K562 (cell line): ENCODE measurements at regions not wholly inside any gene's neighbourhood (a gene's known extent, or its start where the extent isn't known, plus 50 kb on each side); places are given as distances from the start of the nearest gene placed in this dataset.

Source experiments
- ATAC-seq: fragments of 200-7000 bp; cut with Tn5 transposase; 3 replicates; pipeline ENCODE4 v1.9.1; 2020; ENCODE audit warnings: moderate library complexity
- BruUV-seq: library from RNA; stranded (reverse); fragments of 400-500 nt; replicated peaks from 2 replicates; lab custom pipeline; 2021; lab: Mats Ljungman, UMichigan
- CTCF ChIA-PET: fragments of 300-600 bp; formaldehyde crosslinking; extraction: SDS; loops from one replicate; lab custom pipeline; 2021; ENCODE audit warnings: low intra/inter-chr PET ratio; lab: Yijun Ruan, JAX
- POLR2A ChIA-PET: fragments of 300-600, 350-650 bp; sonication (Branson Sonifier 250); formaldehyde crosslinking; extraction: SDS; loops from one replicate; lab custom pipeline; 2021; ENCODE audit warnings: antibody characterized with exemption, inconsistent platforms; lab: Yijun Ruan, JAX
- DNase-seq, 4 experiments: peaks; one replicate each; pipeline versions ENCODE4 v3.0.0 to v3.0.0-alpha.2; 2011 to 2018; ENCODE audit warnings: low spot score in 3 of 4, mixed read lengths in 3 of 4; ENCODE audit errors: extremely low read depth in 1 of 4
- FAIRE-seq: peaks from 2 replicates; lab custom pipeline; 2011; peaks lifted over from hg19 to GRCh38; lab: Jason Lieb, UNC
- H2AFZ ChIP-seq: 2 replicates; pipeline ENCODE4 v1.6.0; 2011; ENCODE audit warnings: low read depth, low read length, control low read depth, inconsistent platforms
- H3K27ac ChIP-seq: fragments of 200-600 bp; 3 replicates; pipeline ENCODE4 v1.8.0; 2011; ENCODE audit warnings: low read depth, mild to moderate bottlenecking, control low read depth, inconsistent platforms, low read length, moderate library complexity, mixed read lengths; ENCODE audit errors: extremely low read depth
- H3K27me3 ChIP-seq, 2 experiments: fragments of 300-600 bp in 1 of 2; 2 replicates in 1 of 2; 3 replicates in 1 of 2; pipeline versions ENCODE4 v1.6.0 to v1.8.0; 2011; ENCODE audit warnings: inconsistent platforms in 2 of 2, low read length in 2 of 2, mild to moderate bottlenecking in 1 of 2, mixed read lengths in 1 of 2, moderate library complexity in 1 of 2; ENCODE audit not compliant: control insufficient read depth in 2 of 2, insufficient read depth in 2 of 2
- H3K36me3 ChIP-seq: fragments of 300-600 bp; 3 replicates; pipeline ENCODE4 v1.8.0; 2011; ENCODE audit warnings: mild to moderate bottlenecking, low read length, inconsistent platforms; ENCODE audit not compliant: control insufficient read depth, insufficient read depth
- H3K4me1 ChIP-seq, 2 experiments: fragments of 200-600 bp in 1 of 2; replicated peaks in 1 of 2; 2 replicates in 1 of 2; 3 replicates in 1 of 2; pipeline versions ENCODE4 v1.5.1 to v1.8.0; 2011; ENCODE audit warnings: inconsistent platforms in 2 of 2, low read length in 2 of 2, mild to moderate bottlenecking in 1 of 2, mixed read lengths in 1 of 2, moderate library complexity in 1 of 2; ENCODE audit not compliant: control insufficient read depth in 2 of 2, insufficient read depth in 2 of 2
- H3K4me2 ChIP-seq: 2 replicates; pipeline ENCODE4 v1.6.1; 2011; ENCODE audit warnings: low read length, control low read depth, inconsistent platforms, mixed read lengths; ENCODE audit not compliant: insufficient read depth
- H3K4me3 ChIP-seq: fragments of 200-600 bp; sonication (generic), shearing (Covaris generic); 2 replicates; pipeline ENCODE4 v1.5.1; 2016; ENCODE audit warnings: control low read depth, inconsistent platforms
- H3K79me2 ChIP-seq: fragments of 200-600 bp; 3 replicates; pipeline ENCODE4 v1.8.0; 2011; ENCODE audit warnings: low read length, inconsistent platforms; ENCODE audit not compliant: control insufficient read depth, insufficient read depth
- H3K9ac ChIP-seq, 2 experiments: 2 replicates each; pipeline versions ENCODE4 v1.6.0 to v1.6.1; 2011; ENCODE audit warnings: low read depth in 2 of 2, low read length in 2 of 2, control low read depth in 1 of 2, inconsistent platforms in 1 of 2, mild to moderate bottlenecking in 1 of 2, mixed read lengths in 1 of 2; ENCODE audit not compliant: insufficient read depth in 1 of 2
- H3K9me1 ChIP-seq: one replicate; pipeline ENCODE4 v1.6.0; 2011; ENCODE audit warnings: inconsistent platforms, mild to moderate bottlenecking, low read length, moderate library complexity; ENCODE audit not compliant: control insufficient read depth, insufficient read depth
- H3K9me3 ChIP-seq: replicated peaks from 2 replicates; pipeline ENCODE4 v1.5.1; 2011; ENCODE audit warnings: low read depth, low read length, inconsistent platforms; ENCODE audit not compliant: control insufficient read depth, insufficient read depth
- H4K20me1 ChIP-seq: replicated peaks from 2 replicates; pipeline ENCODE4 v1.6.1; 2011; ENCODE audit warnings: low read length, inconsistent platforms, mixed read lengths; ENCODE audit not compliant: control insufficient read depth, insufficient read depth
- ATF2 ChIP-seq: sonication (generic); formaldehyde crosslinking; IDR thresholded peaks from 2 replicates; pipeline ENCODE4 v1.8.1; 2022; ENCODE audit warnings: missing genetic modification reagents
- FOSL1 ChIP-seq: fragments of 200-800 bp; sonication (Bioruptor generic); conservative IDR thresholded peaks from 2 replicates; pipeline ENCODE4 v1.6.1; 2016; ENCODE audit warnings: missing genetic modification characterization, missing compliant biosample characterization
- MCM7 ChIP-seq, 2 experiments: fragments of 450-650 bp; IDR thresholded peaks; 2 replicates each; pipeline ENCODE4 v1.6.1; 2016 to 2018
- NR4A1 ChIP-seq, 2 experiments: fragments of 250-450 bp in 1 of 2; fragments of 450-650 bp in 1 of 2; sonication (Bioruptor Pico) in 1 of 2; IDR thresholded peaks; 2 replicates each; pipeline versions ENCODE4 v1.4.0 to v1.6.1; 2016 to 2020; ENCODE audit warnings: mild to moderate bottlenecking in 2 of 2, missing compliant biosample characterization in 1 of 2, missing genetic modification characterization in 1 of 2, moderate library complexity in 1 of 2
- POLR2B ChIP-seq: fragments of 450-650 bp; IDR thresholded peaks from 2 replicates; pipeline ENCODE4 v1.6.1; 2018; ENCODE audit warnings: low read depth; ENCODE audit not compliant: partially characterized antibody
- SOX6 ChIP-seq: fragments of 450-650 bp; IDR thresholded peaks from 2 replicates; pipeline ENCODE4 v1.6.1; 2014; ENCODE audit warnings: mild to moderate bottlenecking
- UBTF ChIP-seq, 2 experiments: IDR thresholded peaks; 2 replicates each; pipeline ENCODE4 v1.6.1; 2012; ENCODE audit warnings: improper control_type of control experiment in 2 of 2, low read depth in 2 of 2, low read length in 2 of 2, borderline replicate concordance in 1 of 2
- ZNF239 ChIP-seq: fragments of 250-450 bp; sonication (Bioruptor Pico); IDR thresholded peaks from 2 replicates; pipeline ENCODE4 v1.4.0; 2020; ENCODE audit warnings: mild to moderate bottlenecking
- WGBS: fragments of 100-300 bp; shearing (Covaris generic); methylation state at CpG from one replicate; pipeline ENCODE4 v1.1.6; 2016; ENCODE audit warnings: low coverage, mixed read lengths; ENCODE audit not compliant: insufficient coverage; ENCODE audit errors: missing lambda C conversion rate; 5-methylcytosine and 5-hydroxymethylcytosine counted together
- in situ Hi-C: fragments of 300-500 bp; cut with MboI; formaldehyde crosslinking; loops from 4 replicates; pipeline ENCODE4 v1.15.0; 2018; ENCODE audit warnings: inconsistent platforms, mixed read lengths
- intact Hi-C: fragments of 100-400 bp; cut with micrococcal nuclease; formaldehyde crosslinking; loops from 2 replicates; pipeline ENCODE4 v1.14.2; 2022

- no TSS peak for BruUV-seq
- POLR2A ChIA-PET: no interaction called here
- Histone ChIP-seq H3K36me3 (no peaks in the 10 kb centered on the region), H2AFZ (no peak overlapping the region), H3K4me2 (no peak overlapping the region), H3K4me1 (peaks cover 3 to 24% of the 10 kb centered on the region in 2 experiments; a peak in 4 of 5 replicates), H3K4me3 (no peak overlapping the region), H3K9me1 (no peaks in the 10 kb centered on the region), H3K9me3 (no peaks in the 10 kb centered on the region), H4K20me1 (no peaks in the 10 kb centered on the region), H3K79me2 (no peaks in the 10 kb centered on the region), H3K27ac (no peak overlapping the region), H3K27me3 (peaks cover 0 to 8% of the 10 kb centered on the region in 2 experiments; a peak in 1 of 5 replicates), H3K9ac (peak overlapping the region in 1 of 2 experiments; percentile 55; a peak in 1 of 4 replicates)
- ATAC-seq (no peak), FAIRE-seq (no peak), DNase-seq (no peak)
- CTCF ChIA-PET: no interaction called here
- in situ Hi-C loops: no loop called here
- TF ChIP-seq FOSL1 (tag) (no peak), ATF2 (CRISPR knock-in tag) (no peak), ZNF239 (CRISPR knock-in tag) (no peak), POLR2B (no peak), SOX6 (no peak), MCM7 (IDR thresholded peaks at IDR 0.05) (no peak), UBTF (IDR thresholded peaks at IDR 0.05; ENCODE audit: borderline replicate concordance in 1 of 2, low read depth in 2 of 2, low read length in 2 of 2) (no peak), NR4A1 (CRISPR knock-in tag; IDR thresholded peaks at IDR 0.05) (no peak), NR4A1 (tag; IDR thresholded peaks at IDR 0.05) (no peak)
- intact Hi-C loops: no loop called here
- WGBS: 24% methylated on average over 8 of the region's 11 CpGs
These were observed 51.6 kb upstream of the TCF20 start for GRCh38 chr22:42321908-42322561.
